Peyer's patch (tissue), 4 donors: ENCODE measurements at regions not wholly inside any gene's neighbourhood (a gene's known extent, or its start where the extent isn't known, plus 50 kb on each side); places are given as distances from the start of the nearest gene placed in this dataset.

Experiments
- CTCF ChIP-seq, 6 experiments: fragments of 450-650 bp in 4 of 6; fragments of 200-600 bp in 2 of 6; sonication (generic) in 1 of 6; IDR thresholded peaks; one replicate each; pipeline ENCODE4 v1.5.1; 2017 to 2019; ENCODE audit warnings: antibody characterized with exemption in 6 of 6, mild to moderate bottlenecking in 3 of 6, moderate library complexity in 1 of 6
- POLR2A ChIP-seq, 2 donors: fragments of 450-650 bp; IDR thresholded peaks; one replicate each; pipeline ENCODE4 v1.5.1; 2017; ENCODE audit warnings: antibody characterized with exemption in 2 of 2, mild to moderate bottlenecking in 2 of 2, moderate library complexity in 2 of 2

DNA sequence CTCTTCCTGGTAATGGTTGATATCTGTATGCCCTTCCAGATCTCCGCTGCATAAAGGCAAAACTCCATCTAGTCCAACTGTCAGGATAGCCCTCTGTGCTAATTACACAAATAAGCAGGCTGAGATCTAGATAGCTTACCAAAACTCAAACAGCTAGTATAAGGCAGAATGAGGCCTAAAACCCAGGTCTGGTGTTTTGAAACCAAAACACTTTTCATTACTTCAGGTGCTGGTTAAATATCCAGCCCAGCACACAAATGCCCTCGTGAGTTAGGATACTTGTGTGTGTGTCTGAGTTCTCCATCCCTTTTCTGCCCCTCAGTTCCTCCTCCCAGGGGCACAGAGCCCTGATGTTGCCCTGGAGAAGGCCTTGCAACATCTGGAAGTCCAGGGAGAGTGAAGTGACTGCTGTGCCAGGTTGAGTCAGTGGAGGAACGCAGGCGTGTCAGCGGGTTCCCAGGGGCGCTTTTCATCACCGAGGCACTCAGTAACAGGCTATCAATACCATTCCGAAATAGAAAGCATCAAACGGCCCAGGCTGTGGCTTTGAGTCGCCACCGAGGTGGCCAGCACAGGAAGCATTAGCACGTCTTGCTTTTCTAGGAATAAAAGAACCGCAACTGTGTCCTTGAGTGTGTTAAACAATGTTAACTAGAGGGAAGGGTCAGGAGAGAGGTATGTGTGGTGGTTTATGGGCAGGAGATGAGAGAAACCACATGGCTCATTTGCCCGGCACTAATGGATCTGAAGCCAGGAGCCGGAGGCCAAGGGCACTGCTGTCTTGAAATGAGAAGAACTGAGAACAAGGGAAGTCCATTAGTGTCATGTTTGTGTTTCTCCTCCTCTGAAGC, 90.7 kb upstream of the WLS start:
- no peak for TF ChIP-seq CTCF (IDR thresholded peaks at IDR 0.05)
- TF ChIP-seq POLR2A (IDR thresholded peaks at IDR 0.05): no peak
